NCI-H526 treated with DMSO at 0.1 percent for 48 hours (cell line): ENCODE measurements at regions not wholly inside any gene's neighbourhood (a gene's known extent, or its start where the extent isn't known, plus 50 kb on each side); places are given as distances from the start of the nearest gene placed in this dataset.

Experiments used
- DNase-seq: peaks from one replicate; lab custom pipeline; 2025; lab: John Stamatoyannopoulos, UW

DNA sequence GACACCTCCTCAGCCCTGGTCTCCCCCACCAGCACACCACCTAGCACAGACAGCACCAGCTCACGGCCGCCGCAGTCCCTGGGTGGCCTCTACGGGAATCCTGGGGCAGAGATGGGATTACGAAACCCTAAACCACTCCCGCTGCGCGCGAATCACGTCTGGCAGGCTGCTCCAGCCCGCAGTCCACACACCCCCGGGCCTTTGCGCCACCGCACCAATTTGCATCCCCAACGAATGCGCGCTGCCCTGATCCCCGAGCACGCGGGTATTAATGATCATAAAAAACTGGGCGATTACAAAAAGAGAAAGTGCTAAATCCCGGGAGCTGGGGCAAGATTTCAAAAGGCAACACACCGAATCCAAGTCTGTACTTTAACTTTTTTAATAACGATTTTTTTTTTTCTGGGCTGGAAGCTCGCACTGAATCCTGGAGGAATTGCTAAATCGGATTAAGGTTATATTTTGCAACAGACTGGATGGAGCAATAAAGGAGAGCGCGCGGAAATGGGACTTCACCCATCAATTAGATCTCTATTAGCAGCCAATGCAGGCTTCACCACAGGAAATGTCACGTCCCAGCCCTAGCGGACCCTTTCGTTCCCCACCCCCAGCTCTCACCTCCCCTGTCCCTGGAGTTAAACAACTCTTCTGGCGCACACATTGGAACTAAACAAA is 69.8 kb upstream of the TMEM33 start:
- no peak for DNase-seq

DNA sequence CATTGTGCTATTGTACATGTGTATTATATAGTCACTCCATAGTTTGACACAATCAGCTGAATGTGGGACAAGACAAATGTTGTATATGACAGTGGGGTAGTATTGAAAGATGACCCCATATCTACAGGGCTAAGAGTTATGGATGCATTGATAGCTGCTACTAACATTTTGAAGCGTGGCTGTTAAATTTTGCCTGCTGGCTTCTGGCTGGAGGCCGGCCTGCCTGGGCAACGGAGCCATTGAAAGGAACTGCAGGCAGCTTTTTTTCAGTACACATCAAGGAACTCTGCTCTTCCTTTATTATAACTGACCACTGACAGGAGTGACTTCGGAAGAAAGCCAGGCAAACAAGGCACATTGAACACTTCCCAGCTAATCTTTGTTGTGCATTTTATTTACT is 76.1 kb upstream of the TMEM33 start:
- no peak for DNase-seq

DNA sequence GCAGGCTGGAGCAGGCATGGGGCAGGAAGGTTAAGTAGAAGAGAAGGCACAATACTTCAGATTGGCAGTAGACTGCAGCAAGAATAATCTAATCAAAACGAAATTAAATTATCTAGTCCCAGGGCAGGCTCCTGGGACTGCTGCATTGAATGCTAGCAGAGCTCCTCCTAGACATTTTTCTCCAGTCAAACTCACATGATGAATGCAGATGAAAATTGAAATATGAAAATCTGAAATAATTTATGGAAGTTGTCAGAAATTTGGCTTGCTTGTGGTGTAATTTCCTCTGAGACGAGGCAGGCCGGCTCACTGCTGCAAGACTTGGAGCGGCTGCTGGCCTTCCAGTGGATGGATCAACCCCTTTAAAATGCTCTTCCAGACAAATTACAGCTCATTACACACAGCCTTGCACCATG is 78.0 kb upstream of the TMEM33 start:
- DNase-seq: no peak

DNA sequence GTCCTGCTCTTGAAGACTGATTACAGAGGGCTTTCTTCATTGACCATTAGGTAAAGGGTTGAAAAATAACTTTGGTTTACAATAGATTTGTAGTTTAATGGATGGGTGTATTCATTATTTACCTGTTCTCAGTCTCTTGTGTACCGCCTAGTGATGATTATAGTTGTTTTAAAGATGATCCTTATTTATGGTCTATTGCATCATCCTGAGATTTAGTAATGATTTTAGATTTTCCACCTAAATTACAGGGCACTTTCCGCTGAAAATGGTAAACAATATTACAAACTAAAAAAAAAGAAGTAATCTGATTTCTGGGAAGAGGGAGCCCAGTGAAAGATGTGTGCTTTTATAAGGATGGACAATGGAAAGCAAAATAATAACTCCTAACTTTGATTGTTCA is 78.4 kb upstream of the TMEM33 start:
- no peak for DNase-seq

DNA sequence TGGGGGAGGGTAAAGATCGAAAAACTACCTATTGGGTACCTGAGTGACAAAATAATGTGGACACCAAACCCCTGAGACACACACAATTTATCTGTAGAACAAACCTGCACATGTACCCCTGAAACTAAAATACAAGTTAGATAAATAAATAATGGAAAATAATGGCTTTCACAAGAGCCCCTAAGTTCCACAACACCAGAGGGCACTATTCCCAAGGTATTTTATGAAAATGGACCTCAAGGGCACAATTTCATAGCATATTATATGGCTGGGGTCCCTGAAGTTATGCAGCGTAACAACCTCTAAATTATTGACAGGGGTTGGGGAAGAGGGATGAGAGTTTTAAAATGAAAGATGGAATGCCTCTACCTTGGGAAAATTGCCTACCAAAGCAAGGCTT is 81.3 kb upstream of the TMEM33 start:
- DNase-seq: no peak

DNA sequence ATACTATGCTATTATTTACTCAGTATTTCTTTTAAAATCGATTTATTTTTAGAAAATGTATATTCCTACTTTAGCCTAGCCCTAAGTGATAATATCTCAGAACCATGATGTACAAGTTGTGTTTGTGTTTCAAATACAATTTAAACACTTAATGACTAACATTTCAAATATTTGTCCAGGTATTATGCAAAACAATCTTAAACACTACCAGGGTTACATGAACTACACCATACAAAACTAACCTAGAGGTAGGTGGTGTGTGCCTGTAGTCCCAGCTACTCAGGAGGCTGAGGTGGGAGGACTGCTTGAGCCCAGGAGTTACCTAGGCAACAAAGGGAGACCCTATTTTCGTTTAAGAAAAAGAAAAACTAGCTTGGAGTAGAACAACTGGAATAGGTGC is 83.0 kb upstream of the TMEM33 start:
- no peak for DNase-seq

DNA sequence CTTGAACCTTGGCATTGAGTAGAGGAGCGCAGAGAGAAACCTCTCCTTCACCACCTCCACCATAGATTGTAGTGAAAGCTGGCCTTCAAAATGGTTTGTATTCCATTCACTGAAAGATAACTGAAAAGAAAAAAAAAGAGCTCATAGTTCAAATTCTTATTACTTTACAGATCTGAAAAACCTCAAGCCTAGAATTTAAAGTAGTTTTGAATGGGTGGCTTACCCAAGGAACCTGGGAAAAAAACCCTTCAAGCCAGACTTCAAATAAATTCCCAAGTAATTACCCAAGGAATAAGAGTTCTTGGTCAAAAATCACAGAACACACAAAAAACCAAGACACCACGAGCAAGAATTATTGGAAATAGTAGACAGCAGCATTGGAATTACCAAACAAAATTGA is 83.6 kb upstream of the TMEM33 start:
- DNase-seq: no peak

DNA sequence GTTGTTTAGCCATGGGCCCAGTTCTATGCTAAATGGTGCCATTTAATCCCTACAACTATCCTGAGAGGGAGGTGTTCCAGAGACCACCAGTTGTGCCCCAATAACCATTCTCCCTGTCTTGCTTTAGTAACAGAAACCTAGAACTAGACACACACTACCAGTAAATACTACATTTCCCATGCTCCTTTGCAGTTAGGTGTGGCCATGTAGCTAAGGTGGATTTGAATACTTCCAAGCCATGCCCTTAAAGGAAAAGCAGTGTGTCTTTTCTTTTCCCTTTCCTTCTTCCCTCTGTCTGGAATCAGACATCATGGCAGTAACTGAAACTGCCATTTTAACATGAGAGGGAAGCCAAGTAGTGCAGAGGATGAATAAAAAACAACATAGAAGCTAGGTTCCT is 90.9 kb upstream of the TMEM33 start:
- no peak for DNase-seq

DNA sequence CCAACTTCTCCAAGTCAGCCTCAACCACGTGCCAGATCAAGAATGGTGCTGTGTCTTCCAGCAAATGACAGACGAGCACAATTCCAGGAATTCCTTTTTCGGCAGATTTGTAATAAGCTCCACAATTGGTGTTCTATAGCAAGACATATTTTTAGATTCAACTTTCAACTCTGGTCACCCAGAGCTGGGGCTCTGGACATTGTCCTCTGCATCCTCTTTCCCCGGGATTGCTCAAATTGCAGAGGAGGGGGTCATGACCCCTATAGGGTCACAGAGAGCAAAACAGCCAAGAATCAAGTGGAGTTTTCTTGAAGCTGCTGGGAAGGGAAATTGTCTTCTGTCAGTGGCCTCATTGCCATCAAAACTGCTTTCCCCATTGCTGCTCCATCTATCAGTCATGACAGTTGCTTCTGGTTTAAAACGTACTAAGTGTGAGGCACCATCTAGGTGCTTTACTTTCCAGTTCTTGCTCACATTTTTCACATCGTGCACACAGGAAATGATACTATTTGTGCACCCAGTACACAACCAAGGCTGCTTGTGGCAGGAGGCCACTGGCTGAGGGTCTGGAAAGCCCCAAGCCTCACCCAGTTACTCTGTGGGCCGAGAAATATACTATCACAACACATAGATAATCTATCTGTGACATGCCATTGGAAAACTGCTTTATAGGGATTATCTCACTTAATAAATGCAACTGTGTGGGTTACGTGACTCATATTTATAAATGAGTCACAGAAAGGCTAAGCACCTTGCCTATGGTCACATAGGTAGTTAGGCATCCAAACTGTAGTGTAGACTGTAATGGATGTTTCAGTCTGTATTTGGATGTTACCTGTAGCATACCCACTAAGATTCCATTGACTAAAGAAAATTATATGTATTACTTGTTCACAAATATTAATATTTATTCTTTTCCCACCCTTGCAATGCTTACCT is 91.7 kb upstream of the PHOX2B start:
- no peak for DNase-seq

DNA sequence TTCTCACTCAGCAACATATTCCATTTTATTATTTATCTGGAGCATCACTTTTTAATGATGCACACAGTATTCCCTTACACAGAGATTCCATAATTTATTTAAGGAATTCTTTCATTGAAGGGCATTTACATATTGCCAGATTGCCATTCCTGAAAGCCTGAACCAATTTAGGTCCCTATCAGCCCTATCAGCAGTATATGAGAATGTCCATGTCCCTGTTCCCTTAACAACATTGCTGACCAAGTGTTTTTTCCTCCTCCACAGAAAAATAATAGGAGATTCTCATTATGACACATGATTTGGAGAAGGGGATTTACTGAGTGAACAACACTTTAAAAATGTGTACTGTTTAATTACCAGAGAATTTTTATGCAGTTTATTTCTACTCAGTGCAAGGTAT is 90.1 kb upstream of the PHOX2B start:
- DNase-seq: no peak

DNA sequence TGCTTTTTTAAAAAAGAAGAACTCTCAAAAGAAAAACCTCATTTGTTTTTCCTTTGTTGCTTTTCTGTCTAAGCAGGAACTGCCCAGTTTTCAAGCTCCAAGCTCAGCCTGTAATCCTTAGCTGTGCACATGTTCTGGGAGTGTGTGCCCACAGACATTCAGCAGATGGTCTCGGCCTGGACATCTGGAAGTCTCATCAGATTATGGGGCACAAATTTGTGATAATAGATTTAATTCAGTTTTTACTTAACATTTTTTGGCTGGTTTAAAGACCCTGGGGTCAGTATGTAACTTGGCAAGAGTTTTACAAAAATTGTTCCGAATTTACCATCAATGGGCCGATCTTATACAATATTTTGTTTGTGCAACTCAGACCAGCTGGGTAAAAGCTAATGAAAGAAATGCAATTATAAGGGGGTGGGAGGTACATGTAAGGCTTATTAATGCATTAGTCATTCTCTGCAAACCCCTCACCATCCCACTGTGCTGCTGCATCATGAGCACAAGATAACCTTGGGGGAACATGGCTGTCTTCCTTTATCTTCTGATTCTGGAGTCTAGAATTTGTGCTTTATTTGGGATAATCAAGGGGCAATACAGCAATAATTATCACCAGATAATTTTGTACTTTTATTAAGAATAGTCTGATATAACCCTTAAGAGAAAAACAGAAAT is 86.9 kb upstream of the PHOX2B start:
- no peak for DNase-seq

DNA sequence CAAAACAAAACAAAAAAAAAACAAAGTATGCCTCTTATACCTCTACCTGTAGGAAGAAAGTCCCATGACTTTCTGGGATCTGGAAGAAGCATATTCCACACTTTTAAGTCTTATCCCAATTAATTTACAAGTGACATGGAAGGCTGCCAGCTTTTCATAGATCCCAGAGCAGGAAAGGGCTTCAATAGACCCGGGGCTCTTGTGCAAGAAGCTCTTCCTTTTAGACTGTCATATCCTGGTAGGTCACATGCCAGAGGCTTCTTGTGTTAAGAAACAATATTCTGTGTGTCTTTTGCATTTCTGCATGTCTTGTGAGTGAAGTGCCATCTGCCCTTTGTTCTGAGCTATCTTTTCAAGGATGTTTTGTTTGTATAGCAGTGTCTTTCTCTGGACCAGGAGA is 84.4 kb upstream of the PHOX2B start:
- no peak for DNase-seq

DNA sequence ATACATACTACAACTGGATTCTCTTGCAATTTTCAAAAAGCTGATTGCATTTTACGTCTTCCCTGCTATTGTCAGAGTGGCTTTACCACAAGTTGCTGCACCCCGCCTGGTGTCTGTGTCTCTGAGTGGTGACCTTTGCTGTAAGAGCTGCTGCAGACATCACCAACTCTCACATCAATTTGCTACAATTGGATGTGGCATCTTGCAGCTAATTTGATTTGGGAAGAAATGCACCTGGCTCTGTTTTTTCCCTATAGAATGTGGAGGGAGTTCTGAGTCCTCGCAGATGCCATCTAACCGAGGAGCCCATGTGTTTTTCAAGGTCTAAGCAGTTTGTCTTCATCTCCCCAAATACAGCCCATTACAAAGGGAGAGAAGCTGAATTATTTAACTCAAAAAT is 73.8 kb upstream of the PHOX2B start:
- no peak for DNase-seq

DNA sequence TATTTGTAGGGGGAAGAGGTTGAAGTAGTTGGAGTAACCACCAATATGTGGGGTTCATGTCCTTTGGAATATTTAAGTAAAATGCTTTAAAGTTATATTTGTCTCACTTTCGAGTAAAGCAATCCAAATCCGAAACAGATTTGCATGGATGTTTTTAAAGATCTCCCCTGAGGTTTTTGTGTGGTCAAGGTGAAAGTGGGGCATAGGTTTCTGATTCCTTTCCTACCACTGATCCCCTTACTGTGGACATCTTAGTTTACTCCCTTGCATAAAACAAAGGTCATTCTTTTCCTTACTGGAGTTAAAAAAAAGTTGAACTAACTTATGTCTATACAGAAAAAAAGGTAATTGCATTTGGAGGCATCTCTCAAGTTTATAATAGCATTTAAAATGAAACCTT is 71.9 kb upstream of the PHOX2B start:
- DNase-seq: no peak

DNA sequence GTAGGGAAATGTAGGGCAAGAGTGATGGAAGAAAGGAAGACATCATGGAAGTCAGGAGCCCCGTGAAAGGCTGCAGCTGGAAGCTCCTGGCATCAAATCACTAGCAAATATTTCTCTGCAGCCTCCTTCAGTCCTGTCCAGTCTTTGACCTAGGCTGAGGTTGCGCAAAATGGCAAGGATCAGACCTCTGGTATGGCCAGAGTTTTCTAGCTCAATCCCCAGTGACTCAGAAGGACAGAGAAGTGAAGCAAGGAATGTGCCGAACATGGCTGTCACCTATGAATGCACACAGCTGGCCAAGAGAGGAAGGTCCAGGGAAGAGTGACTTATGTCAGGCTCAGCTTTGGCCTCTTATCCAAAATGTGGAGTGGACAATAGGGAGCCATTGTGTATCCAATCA is 71.1 kb upstream of the PHOX2B start:
- no peak for DNase-seq

DNA sequence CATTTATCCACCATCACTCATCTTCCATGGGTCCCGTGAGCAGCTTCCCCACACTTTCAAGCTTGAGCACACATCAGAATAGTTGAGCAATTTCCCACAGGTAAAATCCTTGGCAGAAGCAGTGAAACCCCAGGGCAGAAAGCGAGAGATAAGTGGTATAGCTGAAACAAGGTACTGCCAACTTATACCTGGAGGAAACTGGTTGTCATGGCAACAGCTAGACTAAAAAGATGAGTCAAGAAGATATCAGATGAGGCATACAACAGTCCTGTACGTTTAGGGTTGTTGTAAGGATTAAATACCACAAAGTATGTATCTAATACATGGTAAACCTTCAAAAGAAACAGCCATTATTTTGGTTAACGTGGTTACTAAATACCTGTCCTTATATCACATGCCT is 66.9 kb upstream of the PHOX2B start:
- no peak for DNase-seq

DNA sequence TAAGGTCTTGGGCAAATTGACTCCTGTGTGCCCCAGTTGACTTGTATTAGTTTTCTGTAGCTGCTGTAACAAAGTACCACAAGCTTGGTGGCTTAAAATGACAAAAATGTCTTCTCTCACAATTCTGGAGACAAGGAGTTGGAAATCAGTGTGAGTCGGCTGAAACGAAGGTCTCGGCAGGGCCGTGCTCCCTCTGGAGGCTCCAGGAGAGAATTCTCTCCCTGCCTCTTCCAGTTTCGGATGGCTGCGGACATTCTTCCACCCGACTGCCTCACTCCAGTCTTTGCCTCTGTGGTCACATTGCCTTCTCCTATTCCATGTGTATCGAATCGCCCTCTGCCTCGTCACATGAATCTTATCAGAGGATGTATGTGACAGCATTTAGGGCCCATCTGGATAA is 66.0 kb upstream of the PHOX2B start:
- DNase-seq: no peak

DNA sequence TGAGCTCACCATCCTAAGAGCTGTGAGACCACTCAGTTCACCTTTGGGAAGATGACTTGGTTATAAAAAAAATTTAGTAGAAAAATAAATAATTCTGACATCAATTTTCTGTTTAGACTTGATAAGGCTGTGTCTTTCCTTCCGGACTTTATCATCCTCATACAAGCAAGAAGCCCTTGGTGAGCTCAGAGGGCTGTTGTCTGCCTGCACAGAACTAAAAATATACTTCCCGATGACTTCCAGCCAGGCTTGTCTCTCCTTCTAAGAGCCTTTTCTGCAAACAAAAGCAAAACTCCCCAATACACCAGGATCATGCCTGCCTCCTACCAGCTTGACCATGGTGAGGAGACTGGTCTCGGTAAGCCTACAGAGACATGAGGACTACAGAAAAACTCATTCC is 58.3 kb upstream of the PHOX2B start:
- no peak for DNase-seq

DNA sequence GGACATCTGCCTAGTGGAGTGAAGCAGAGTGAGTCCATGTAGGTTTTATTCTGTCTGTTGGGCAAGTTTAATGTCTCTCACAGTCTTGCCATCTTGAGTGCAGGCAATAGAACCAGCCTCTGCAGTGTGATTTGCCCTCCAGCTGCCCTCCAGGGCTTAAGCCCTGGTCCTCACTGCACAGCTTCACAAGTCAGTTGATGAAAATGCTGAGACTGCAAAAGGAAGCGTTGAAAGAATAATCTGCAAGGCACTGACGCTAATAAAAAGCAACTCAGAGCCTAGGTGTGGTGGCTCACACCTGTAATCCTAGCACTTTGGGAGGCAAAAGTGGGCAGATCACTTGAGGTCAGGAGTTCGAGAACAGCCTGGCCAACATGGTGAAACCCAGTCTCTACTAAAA is 54.1 kb upstream of the PHOX2B start:
- no peak for DNase-seq

DNA sequence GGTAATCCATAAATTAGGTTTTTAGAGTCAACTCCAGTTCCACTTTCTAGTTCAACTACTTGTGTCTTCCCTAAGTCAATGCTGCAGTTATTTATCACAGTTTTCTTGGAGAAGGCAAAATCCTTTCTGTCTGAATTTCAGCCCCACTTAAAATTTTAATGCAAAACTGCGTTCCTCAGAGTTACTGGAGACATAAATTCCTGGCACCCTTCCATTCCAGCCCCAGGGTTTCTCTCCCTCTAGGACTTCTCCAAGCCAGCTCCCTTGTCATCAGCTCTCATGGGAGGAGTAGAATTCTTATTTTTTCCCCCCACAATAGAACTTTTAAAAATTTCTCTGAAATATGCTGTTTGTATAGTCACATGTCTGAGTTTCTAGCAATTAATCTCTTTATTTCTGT is 50.6 kb upstream of the PHOX2B start:
- DNase-seq: no peak
